Tibial artery (tissue), 4 donors: ENCODE measurements at regions not wholly inside any gene's neighbourhood (a gene's known extent, or its start where the extent isn't known, plus 50 kb on each side); places are given as distances from the start of the nearest gene placed in this dataset.
A peak's percentile ranks its signal among the peaks of the same experiment; 100 is the strongest.

ENCODE experiments used
- DNase-seq, 2 donors: peaks; one replicate each; pipeline ENCODE4 v3.0.0-alpha.2; 2019
- H3K27ac ChIP-seq, 2 donors: fragments of 200-600 bp; sonication (generic) in 1 of 2; 1 replicate in 1 of 2; 2 replicates in 1 of 2; pipeline ENCODE4 v1.5.1; 2018 to 2019; ENCODE audit warnings: mild to moderate bottlenecking in 1 of 2
- H3K27me3 ChIP-seq, 2 donors: fragments of 200-600 bp; sonication (generic) in 1 of 2; one replicate each; pipeline versions ENCODE4 v1.5.1 to v1.6.0; 2016 to 2019
- H3K36me3 ChIP-seq, 3 donors: fragments of 200-600 bp; sonication (generic) in 2 of 3; one replicate each; pipeline ENCODE4 v1.5.1; 2016 to 2019; ENCODE audit warnings: mild to moderate bottlenecking in 2 of 3
- H3K4me1 ChIP-seq, 4 donors: fragments of 200-600 bp; sonication (generic) in 2 of 4; 1 replicate in 3 of 4; 2 replicates in 1 of 4; pipeline ENCODE4 v1.5.1; 2016 to 2019
- H3K4me3 ChIP-seq, 2 donors: fragments of 200-600 bp; sonication (generic) in 1 of 2; 1 replicate in 1 of 2; 2 replicates in 1 of 2; pipeline ENCODE4 v1.5.1; 2018 to 2019; ENCODE audit warnings: mild to moderate bottlenecking in 2 of 2
- H3K9me3 ChIP-seq, 3 donors: fragments of 200-600 bp; sonication (generic) in 1 of 3; one replicate each; pipeline ENCODE4 v1.5.1; 2016 to 2019
- CTCF ChIP-seq, 2 experiments: fragments of 200-600 bp in 1 of 2; fragments of 450-650 bp in 1 of 2; IDR thresholded peaks; one replicate each; pipeline ENCODE4 v1.5.1; 2017 to 2019; ENCODE audit warnings: antibody characterized with exemption in 2 of 2, mild to moderate bottlenecking in 1 of 2, moderate library complexity in 1 of 2
- intact Hi-C: fragments of 100-400 bp; cut with DNase I; formaldehyde crosslinking; loops from one replicate; pipeline ENCODE4 v1.15.0; 2023; ENCODE audit warnings: low total_unique reads

- no peaks in the 10 kb centered on the region for H3K4me1 ChIP-seq
- H3K27ac ChIP-seq: no peak overlapping the region
- intact Hi-C loops: no loop called here
- no peaks in the 10 kb centered on the region for H3K36me3 ChIP-seq
- DNase-seq: peak in 1 of 2 donors; percentile 21
- H3K4me3 ChIP-seq: no peak overlapping the region
- no peaks in the 10 kb centered on the region for H3K27me3 ChIP-seq
- TF ChIP-seq CTCF (IDR thresholded peaks at IDR 0.05): no peak
- H3K9me3 ChIP-seq: no peaks in the 10 kb centered on the region
Measured at GRCh38 chr1:19577036-19577435, 67.1 kb upstream of the NBL1 start.

GRCh38 chr1:19569786-19570185 lies 74.3 kb upstream of the NBL1 start:
- H3K4me3 ChIP-seq: no peak overlapping the region
- no peaks in the 10 kb centered on the region for H3K27me3 ChIP-seq
- TF ChIP-seq CTCF (IDR thresholded peaks at IDR 0.05): no peak
- H3K4me1 ChIP-seq: peaks cover 0 to 5% (median 2%) of the 10 kb centered on the region in 4 donors
- intact Hi-C loops: no loop called here
- no peaks in the 10 kb centered on the region for H3K9me3 ChIP-seq
- H3K27ac ChIP-seq: no peak overlapping the region
- no peak for DNase-seq
- H3K36me3 ChIP-seq: no peaks in the 10 kb centered on the region

- no peaks in the 10 kb centered on the region for H3K9me3 ChIP-seq
- no peak for TF ChIP-seq CTCF (IDR thresholded peaks at IDR 0.05)
- no peaks in the 10 kb centered on the region for H3K36me3 ChIP-seq
- no peaks in the 10 kb centered on the region for H3K27me3 ChIP-seq
- intact Hi-C loops: no loop called here
- H3K4me1 ChIP-seq: peaks cover 0 to 26% (median 16%) of the 10 kb centered on the region in 4 donors
- H3K4me3 ChIP-seq: no peak overlapping the region
- no peak overlapping the region for H3K27ac ChIP-seq
- DNase-seq: no peak
Measured at GRCh38 chr1:19567041-19567440, 77.1 kb upstream of the NBL1 start.

GRCh38 chr1:19564366-19564765 lies 79.0 kb upstream of the CAPZB start:
- Histone ChIP-seq H3K27ac (peak overlapping the region; percentile 80 to 84), H3K27me3 (no peaks in the 10 kb centered on the region), H3K4me3 (peak overlapping the region in 1 of 2 donors; percentile 40), H3K4me1 (peaks cover 0 to 26% (median 16%) of the 10 kb centered on the region in 4 donors), H3K9me3 (no peaks in the 10 kb centered on the region), H3K36me3 (no peaks in the 10 kb centered on the region)
- intact Hi-C loops: no loop called here
- DNase-seq: peak in 1 of 2 donors; percentile 28
- no peak for TF ChIP-seq CTCF (IDR thresholded peaks at IDR 0.05)

GRCh38 chr1:19563324-19564097 lies 78.2 kb upstream of the CAPZB start:
- Histone ChIP-seq H3K4me3 (peak overlapping the region; percentile 28 to 40), H3K27ac (peak overlapping the region; percentile 80 to 84), H3K4me1 (peaks cover 0 to 26% (median 16%) of the 10 kb centered on the region in 4 donors), H3K36me3 (no peaks in the 10 kb centered on the region), H3K9me3 (no peaks in the 10 kb centered on the region), H3K27me3 (no peaks in the 10 kb centered on the region)
- intact Hi-C loops: no loop called here
- peak; percentile 59 to 83 for DNase-seq
- TF ChIP-seq CTCF (IDR thresholded peaks at IDR 0.05): no peak
